MM.1S (cell line): ENCODE measurements at regions not wholly inside any gene's neighbourhood (a gene's known extent, or its start where the extent isn't known, plus 50 kb on each side); places are given as distances from the start of the nearest gene placed in this dataset.

Experiments used
- DNase-seq: peaks from one replicate; pipeline ENCODE4 v3.0.0-alpha.2; 2015
- H2AFZ ChIP-seq: fragments of 300-600 bp; sonication (generic); 2 replicates; pipeline ENCODE4 v1.6.0; 2016; ENCODE audit warnings: antibody characterized with exemption, low read length
- H3F3A ChIP-seq: fragments of 300-600 bp; sonication (generic); 2 replicates; pipeline ENCODE4 v1.6.1; 2016; ENCODE audit warnings: mild to moderate bottlenecking, antibody characterized with exemption, low read length, moderate library complexity, mixed read lengths; ENCODE audit not compliant: insufficient read depth
- H3K27ac ChIP-seq: fragments of 300-600 bp; sonication (generic); 2 replicates; pipeline ENCODE4 v1.5.1; 2016; ENCODE audit warnings: mild to moderate bottlenecking, low read length
- H3K27me3 ChIP-seq: fragments of 300-600 bp; sonication (generic); replicated peaks from 2 replicates; pipeline ENCODE4 v1.6.0; 2016; ENCODE audit warnings: low read length; ENCODE audit not compliant: insufficient read depth
- H3K36me3 ChIP-seq: fragments of 300-600 bp; sonication (generic); replicated peaks from 2 replicates; pipeline ENCODE4 v1.6.1; 2016; ENCODE audit warnings: mild to moderate bottlenecking, low read length, mixed read lengths; ENCODE audit not compliant: insufficient read depth
- H3K4me1 ChIP-seq: fragments of 300-600 bp; sonication (generic); 2 replicates; pipeline ENCODE4 v1.6.1; 2016; ENCODE audit warnings: low read length, mixed read lengths
- H3K4me2 ChIP-seq: fragments of 300-600 bp; sonication (generic); 2 replicates; pipeline ENCODE4 v1.6.0; 2016; ENCODE audit warnings: low read depth, low read length
- H3K4me3 ChIP-seq: fragments of 300-600 bp; sonication (generic); 2 replicates; pipeline ENCODE4 v1.5.1; 2016; ENCODE audit warnings: low read length, mixed read lengths
- H3K79me2 ChIP-seq: fragments of 300-600 bp; sonication (generic); 2 replicates; pipeline ENCODE4 v1.6.1; 2016; ENCODE audit warnings: mixed run types, low read length, mixed read lengths
- H3K9ac ChIP-seq: fragments of 300-600 bp; sonication (generic); 2 replicates; pipeline ENCODE4 v1.6.1; 2016; ENCODE audit warnings: low read length, mixed read lengths
- H3K9me2 ChIP-seq: fragments of 300-600 bp; sonication (generic); replicated peaks from 2 replicates; pipeline ENCODE4 v1.6.1; 2016; ENCODE audit warnings: mild to moderate bottlenecking, low read length, mixed read lengths; ENCODE audit not compliant: insufficient read depth
- H3K9me3 ChIP-seq: fragments of 300-600 bp; sonication (generic); replicated peaks from 2 replicates; pipeline ENCODE4 v1.6.1; 2016; ENCODE audit warnings: mild to moderate bottlenecking, low read length, mixed read lengths; ENCODE audit not compliant: insufficient read depth
- H4K20me1 ChIP-seq: fragments of 300-600 bp; sonication (generic); 2 replicates; pipeline ENCODE4 v1.6.1; 2016; ENCODE audit warnings: mild to moderate bottlenecking, low read length, moderate library complexity, mixed read lengths; ENCODE audit not compliant: insufficient read depth
- CTCF ChIP-seq: fragments of 300-600 bp; sonication (generic); IDR thresholded peaks from 2 replicates; pipeline ENCODE4 v1.5.1; 2016; ENCODE audit warnings: antibody characterized with exemption, low read length, mixed read lengths
- EZH2 ChIP-seq: fragments of 300-600 bp; sonication (generic); optimal IDR thresholded peaks from 2 replicates; pipeline ENCODE3; 2017; ENCODE audit warnings: low read depth, mild to moderate bottlenecking, antibody characterized with exemption, low read length, mixed read lengths
- EZH2phosphoT487 ChIP-seq: fragments of 300-600 bp; sonication (generic); IDR thresholded peaks from 2 replicates; pipeline ENCODE4 v1.6.1; 2018; ENCODE audit warnings: antibody characterized with exemption, low read length

- H3K27ac ChIP-seq = no peak overlapping the region
- no peak overlapping the region for H2AFZ ChIP-seq
- H3K4me3 ChIP-seq = no peak overlapping the region
- no peaks in the 10 kb centered on the region for H3F3A ChIP-seq
- no peaks in the 10 kb centered on the region for H3K27me3 ChIP-seq
- no peaks in the 10 kb centered on the region for H3K9me3 ChIP-seq
- H3K9me2 ChIP-seq = no peaks in the 10 kb centered on the region
- H3K36me3 ChIP-seq = no peaks in the 10 kb centered on the region
- H3K9ac ChIP-seq = no peak overlapping the region
- no peaks in the 10 kb centered on the region for H3K79me2 ChIP-seq
- no peak overlapping the region for H3K4me2 ChIP-seq
- H3K4me1 ChIP-seq = no peaks in the 10 kb centered on the region
- no peak for TF ChIP-seq CTCF
- TF ChIP-seq EZH2phosphoT487 = no peak
- no peak for TF ChIP-seq EZH2
- DNase-seq = no peak
- no peaks in the 10 kb centered on the region for H4K20me1 ChIP-seq
Measured at GRCh38 chr4:59608466-59608865, 1591.7 kb upstream of the ADGRL3 start.

- no peak for TF ChIP-seq CTCF
- no peak for TF ChIP-seq EZH2phosphoT487
- TF ChIP-seq EZH2 = no peak
- Histone ChIP-seq H3K9ac (no peak overlapping the region), H3K27ac (no peak overlapping the region), H3K4me3 (no peak overlapping the region), H3K4me2 (no peak overlapping the region), H3K9me2 (no peaks in the 10 kb centered on the region), H3F3A (no peaks in the 10 kb centered on the region), H3K27me3 (no peaks in the 10 kb centered on the region), H3K4me1 (no peaks in the 10 kb centered on the region), H3K79me2 (no peaks in the 10 kb centered on the region), H4K20me1 (no peaks in the 10 kb centered on the region), H3K9me3 (no peaks in the 10 kb centered on the region), H2AFZ (no peak overlapping the region), H3K36me3 (no peaks in the 10 kb centered on the region)
- no peak for DNase-seq
Measured at GRCh38 chr4:59612235-59612634, 1587.9 kb upstream of the ADGRL3 start.

- no peaks in the 10 kb centered on the region for H3K9me3 ChIP-seq
- no peaks in the 10 kb centered on the region for H3K79me2 ChIP-seq
- H3K4me3 ChIP-seq = no peak overlapping the region
- no peak overlapping the region for H3K4me2 ChIP-seq
- H3K36me3 ChIP-seq = no peaks in the 10 kb centered on the region
- no peaks in the 10 kb centered on the region for H3F3A ChIP-seq
- H3K27ac ChIP-seq = no peak overlapping the region
- TF ChIP-seq CTCF (no peak), EZH2 (no peak)
- no peaks in the 10 kb centered on the region for H3K9me2 ChIP-seq
- H4K20me1 ChIP-seq = no peaks in the 10 kb centered on the region
- DNase-seq = no peak
- no peaks in the 10 kb centered on the region for H3K4me1 ChIP-seq
- no peaks in the 10 kb centered on the region for H3K27me3 ChIP-seq
- H2AFZ ChIP-seq = no peak overlapping the region
- no peak overlapping the region for H3K9ac ChIP-seq
Measured at GRCh38 chr4:59615316-59615715, 1584.8 kb upstream of the ADGRL3 start.

- TF ChIP-seq EZH2phosphoT487 (no peak), CTCF (no peak), EZH2 (no peak)
- no peak overlapping the region for H3K4me2 ChIP-seq
- DNase-seq = no peak
- H3F3A ChIP-seq = no peaks in the 10 kb centered on the region
- no peak overlapping the region for H2AFZ ChIP-seq
- no peak overlapping the region for H3K4me3 ChIP-seq
- H4K20me1 ChIP-seq = no peaks in the 10 kb centered on the region
- H3K36me3 ChIP-seq = no peaks in the 10 kb centered on the region
- H3K27me3 ChIP-seq = no peaks in the 10 kb centered on the region
- no peaks in the 10 kb centered on the region for H3K79me2 ChIP-seq
- no peak overlapping the region for H3K27ac ChIP-seq
- H3K9me2 ChIP-seq = no peaks in the 10 kb centered on the region
- H3K9me3 ChIP-seq = no peaks in the 10 kb centered on the region
- H3K9ac ChIP-seq = no peak overlapping the region
- no peaks in the 10 kb centered on the region for H3K4me1 ChIP-seq
Measured at GRCh38 chr4:59629348-59629747, 1570.8 kb upstream of the ADGRL3 start.
